NCI-H226 (cell line): ENCODE measurements at regions not wholly inside any gene's neighbourhood (a gene's known extent, or its start where the extent isn't known, plus 50 kb on each side); places are given as distances from the start of the nearest gene placed in this dataset.

ENCODE experiments used
- DNase-seq: peaks from one replicate; pipeline ENCODE4 v3.0.0-alpha.2; 2015

DNA sequence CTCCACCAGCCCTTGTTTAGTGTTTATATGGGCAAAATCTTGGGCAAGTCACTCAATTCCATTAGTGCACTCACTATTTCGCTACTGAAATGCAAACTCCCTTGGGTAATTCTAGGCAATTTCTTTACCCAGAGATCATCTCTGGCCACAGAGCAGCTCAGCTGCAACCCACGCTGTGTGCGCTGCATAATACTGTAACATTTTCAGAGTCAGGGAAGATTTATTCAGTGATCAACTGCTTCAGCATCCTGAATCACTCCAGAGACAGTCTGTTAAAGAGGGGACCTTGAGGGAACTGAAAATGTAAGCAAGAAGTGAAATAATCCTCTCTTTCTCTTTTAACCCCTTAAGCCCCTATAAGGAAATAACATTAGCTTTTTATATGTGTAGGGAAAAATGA lies 189.6 kb upstream of the FBXL4 start:
- DNase-seq: no peak

DNA sequence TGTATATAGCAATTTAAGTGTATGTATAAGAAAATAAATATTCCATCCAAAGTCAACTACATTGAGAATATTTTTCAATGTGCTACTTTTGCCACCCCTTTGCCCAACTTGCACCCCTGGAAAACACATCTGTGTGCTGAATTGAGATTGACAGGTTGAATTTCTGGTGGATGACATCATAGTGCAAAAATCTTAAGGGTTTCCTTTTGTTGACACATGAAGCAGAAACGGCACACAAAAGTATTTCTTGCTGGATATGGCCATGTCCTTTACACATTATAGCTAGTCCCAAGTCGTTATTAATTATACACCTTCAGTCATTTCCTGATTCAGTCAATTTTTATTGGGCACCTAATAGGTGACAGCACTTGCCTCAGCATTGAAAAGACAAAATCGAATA lies 188.7 kb upstream of the FBXL4 start:
- no peak for DNase-seq

DNA sequence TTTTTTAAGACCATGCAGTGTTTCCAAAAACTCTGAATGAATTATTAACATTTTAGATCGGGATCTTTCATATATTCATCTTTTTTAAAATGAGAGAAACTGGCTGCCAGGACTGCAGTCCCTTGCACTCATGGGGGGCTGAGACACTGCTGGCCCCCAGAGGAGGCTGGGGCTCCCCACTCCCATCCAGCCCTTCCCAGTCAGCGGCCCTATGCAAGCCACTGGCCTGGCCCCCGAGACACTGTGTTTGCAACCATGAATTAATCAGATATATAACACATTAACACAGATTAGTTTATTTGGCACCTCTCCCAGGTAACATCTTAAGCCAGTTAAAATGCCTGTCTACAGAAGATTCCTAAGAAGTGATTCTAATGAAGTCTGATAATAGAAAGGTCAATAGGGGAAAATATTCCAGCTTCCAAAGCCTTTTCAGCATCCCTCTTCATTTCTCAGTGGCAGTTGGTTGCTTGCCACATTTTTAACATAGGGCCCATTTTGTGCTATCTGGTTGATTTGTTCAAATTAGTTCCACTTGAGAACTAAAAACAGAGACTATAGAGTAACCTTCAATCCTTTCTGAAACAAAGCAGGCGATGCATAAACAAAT lies 184.4 kb upstream of the FBXL4 start:
- no peak for DNase-seq

DNA sequence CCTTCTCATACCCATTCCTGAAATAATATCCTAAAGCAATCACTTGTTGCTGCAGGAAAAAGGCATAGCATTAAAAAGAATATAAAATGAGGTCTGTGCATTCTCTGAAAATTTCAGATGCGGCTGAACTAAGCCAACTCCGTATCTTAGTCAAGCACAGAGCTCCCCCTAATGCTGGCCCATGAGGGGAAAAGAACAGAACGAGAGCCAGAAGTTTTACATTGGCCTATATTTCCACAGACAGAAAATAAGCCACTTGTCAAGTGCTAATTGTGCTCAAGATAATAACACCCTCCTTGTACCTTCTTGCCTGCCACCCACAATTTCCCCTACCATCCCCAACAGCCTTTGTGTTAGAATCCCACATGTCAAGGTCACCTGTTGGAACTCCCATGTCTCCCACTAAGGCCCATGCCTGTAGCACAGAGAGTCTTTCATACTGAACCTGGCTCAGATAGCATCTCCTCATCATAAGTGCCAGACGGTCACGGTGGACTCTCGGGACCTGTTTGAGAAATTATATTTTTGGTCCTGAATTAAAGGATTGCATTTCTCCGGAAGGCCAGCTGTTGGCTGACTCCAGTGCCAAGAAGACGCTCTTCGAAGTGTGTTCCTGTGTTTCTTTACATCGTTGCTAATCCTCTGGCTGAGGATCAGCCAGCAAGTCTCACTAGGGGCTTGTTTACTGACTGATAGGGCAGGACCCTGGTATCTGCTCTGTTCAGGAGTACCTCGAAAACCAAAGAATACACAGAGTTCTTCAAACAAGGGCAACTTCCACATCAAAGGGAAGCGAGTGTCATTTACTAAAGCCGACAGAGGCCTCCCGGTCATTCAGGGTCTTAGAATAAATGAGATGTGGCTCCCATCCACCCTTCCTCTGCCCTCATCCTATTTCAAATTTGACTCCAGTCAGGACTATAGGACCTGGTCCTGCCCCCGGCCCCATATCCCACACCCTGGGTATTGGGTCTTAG lies 183.4 kb upstream of the FBXL4 start:
- no peak for DNase-seq

DNA sequence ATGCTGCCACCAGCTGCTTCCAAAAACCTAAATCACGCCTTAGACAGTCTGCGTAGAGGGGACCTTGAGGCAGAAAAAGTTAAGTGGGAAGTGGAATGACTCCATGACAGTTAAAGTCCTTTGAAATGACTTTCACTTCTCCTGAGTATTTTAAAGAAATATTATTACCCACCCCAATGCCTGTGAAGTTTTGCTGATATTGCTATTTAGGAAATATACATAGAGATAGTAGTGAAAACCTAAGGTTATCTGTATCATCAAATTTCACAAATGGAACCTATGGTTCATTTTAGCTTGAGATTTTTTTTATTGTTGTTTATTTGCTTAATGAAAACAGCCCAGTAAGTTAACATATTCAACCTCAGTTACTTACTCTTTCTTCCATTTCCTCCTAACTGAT lies 182.1 kb upstream of the FBXL4 start:
- DNase-seq: no peak

DNA sequence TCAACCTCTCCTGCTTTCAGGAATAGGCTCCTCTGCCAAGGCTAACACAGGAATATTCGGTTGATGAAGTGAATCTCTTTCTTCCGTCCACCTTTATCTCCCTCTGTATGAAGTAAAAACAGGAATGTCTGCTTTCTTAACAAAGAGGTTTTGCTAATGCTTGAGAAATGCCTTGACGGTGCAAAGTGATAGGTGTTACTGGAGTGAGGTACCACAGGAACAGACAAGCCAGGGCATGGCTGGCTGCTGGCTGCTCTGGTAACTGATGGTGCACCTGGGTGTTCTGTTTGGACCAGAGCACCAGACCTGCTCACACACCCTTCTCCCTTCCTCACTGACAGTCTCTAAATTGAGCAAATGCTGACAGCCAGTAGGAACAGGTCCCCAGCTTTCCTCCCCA lies 174.0 kb upstream of the FBXL4 start:
- no peak for DNase-seq

DNA sequence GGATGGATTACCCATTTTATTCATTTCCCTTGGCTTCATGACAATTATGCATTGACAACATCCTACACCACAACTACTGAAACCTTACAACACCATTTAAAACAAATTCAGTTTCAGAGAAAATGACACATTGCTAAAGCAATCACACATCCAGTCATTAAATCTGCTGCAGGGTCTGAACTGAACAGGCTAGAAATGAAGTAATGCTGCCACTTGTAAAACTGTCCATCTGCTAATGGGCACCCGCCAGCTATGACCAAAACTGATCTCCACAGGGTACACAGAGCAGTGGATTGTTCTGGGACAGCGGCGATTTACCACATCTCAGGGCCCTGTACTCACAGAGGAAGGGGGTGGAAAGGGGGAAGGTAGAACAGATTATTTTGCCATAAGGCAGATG lies 172.9 kb upstream of the FBXL4 start:
- DNase-seq: no peak

DNA sequence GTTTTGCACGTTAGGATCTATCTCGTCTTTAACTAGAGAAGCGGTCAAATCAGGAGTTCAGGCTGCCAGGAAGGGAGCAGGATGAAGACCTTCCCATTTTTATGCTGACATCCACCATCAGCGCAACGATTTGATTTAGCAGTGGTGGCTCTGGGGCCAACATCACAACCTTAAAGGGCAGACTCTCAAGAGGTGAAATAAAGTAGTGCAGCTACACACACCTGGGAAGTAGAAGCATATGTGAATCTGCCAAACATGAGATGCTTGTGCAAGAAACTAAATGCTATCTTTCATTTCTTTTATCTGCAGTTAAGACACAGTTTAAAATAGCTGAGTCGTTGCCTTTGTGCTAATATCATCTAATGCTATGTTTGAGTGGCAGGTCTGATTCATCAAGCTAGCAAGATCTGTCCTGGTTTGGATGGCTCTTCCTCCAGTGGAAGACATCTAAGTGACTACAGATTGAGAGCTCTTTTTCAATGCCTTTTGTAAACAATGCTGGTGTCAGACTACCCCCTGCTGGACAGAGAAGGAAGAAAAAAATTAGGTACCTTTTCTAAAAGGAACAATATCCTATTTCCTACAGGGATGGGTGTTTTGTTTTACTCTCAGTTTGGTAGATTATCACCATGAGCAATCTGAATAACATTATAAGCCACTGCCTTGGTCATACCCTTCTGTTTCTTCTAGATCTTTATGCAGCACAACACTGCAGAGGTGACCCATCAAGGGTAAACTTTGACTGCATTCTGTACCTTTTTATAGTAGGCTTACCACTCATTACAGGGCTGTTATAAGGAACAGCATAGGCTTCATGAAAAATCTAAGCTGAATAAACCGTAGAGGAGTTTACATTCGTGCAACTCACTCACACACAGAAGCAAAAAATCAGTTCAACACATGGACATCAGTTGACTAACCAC lies 171.6 kb upstream of the FBXL4 start:
- peak; percentile 3 for DNase-seq

DNA sequence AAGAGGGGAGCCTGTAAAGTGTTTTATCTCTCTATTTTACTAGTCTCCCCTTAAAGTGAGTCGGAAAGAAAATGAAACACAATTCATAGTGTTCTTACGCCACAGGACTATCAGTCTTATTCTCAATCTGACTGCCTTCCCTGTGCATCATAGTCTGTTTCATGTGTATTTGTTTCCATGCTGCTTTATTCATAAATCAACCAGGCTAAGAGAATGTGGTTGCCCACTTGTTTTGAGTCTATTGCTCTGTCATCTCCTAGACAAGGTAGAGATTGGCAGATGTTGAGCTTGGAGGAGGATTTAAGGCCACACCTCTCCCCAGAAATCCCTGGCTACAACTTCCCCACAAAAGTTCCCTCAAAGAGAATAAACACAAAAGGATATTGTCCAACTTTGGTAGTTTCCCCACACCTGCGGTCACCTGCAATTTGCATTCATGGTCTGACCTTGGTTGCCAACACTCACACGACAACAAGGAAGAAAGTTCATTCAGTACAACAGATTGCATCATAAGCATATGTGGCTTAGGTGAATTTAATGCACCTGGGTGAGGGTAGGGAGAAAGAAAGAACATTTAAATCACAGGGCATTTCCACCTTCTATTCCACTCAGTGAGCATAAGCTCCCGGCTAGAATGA lies 167.1 kb upstream of the FBXL4 start:
- no peak for DNase-seq

DNA sequence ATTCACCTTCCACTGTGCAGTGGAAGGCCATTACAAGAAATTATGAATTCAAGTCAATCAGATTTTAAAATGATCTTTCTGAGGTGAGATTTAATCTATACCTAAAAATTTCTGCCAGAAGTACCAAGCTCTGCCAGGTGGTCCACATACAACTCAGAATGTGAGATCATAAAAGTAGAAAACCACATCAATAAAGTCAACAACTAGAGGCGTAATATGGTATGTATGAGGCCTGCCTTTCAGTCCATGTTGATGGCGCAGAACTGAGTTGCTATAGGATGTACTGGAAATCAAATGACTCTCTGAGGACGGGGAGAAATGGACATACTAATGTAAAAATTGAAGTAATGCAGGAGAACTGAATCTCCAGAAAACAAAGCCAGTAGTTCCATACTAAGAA lies 163.8 kb upstream of the FBXL4 start:
- DNase-seq: no peak

DNA sequence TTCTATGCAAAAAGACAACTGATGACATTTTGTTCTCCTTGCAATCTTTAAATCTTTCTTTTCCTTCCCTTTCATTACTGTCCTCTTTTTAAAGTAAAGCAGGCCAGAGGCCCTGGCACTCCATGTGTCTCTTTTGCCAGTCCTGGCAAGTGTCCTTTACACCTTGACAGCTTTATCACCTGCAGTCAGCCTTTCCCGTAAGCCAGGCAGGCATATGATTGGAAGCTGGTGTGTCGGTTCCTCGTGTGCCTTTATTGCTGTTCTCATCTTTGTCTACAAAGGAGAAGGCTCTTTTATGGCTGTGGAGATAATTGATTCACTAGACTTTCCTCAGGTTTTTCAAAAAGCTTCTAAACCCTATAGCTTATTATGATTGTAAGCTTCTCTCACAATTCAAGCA lies 162.3 kb upstream of the FBXL4 start:
- no peak for DNase-seq

DNA sequence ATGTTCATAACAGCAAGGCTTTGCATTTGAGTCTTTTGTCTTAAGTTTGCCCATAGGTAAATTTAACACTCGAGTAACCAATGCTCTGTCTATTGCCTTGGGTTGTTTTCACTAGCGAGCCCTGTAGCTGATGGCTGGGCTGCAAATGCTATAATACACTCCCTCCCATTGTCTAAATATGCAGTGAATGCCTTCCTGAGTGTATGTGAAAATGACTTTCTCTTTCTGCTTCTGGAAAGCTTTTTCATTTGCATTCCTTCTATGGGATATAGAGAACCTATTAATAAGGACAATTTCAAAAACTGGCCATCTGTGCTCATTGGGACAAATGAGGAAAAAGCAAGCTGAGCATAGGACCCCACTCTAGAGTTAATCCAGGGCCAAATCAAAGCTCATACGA lies 156.5 kb upstream of the FBXL4 start:
- DNase-seq: no peak

DNA sequence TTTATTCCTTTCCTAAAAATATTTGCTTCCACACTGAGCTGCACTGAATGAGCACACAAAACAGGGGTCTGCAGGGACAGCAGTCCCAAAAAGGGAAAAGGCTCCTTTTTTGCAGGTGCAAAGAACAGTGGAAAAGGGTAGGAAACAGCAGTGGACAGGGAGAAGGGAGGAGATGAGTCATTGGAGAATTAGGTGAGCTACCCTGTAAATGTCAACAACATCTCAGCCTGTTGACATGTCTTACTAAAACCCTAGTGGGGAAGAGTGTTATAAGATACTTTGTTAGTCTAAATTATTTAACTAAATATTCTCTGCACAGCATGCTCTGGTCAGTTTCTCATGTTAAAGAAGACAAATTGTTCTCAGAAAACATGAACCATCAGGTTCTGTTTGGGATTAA lies 151.5 kb upstream of the FBXL4 start:
- DNase-seq: no peak

DNA sequence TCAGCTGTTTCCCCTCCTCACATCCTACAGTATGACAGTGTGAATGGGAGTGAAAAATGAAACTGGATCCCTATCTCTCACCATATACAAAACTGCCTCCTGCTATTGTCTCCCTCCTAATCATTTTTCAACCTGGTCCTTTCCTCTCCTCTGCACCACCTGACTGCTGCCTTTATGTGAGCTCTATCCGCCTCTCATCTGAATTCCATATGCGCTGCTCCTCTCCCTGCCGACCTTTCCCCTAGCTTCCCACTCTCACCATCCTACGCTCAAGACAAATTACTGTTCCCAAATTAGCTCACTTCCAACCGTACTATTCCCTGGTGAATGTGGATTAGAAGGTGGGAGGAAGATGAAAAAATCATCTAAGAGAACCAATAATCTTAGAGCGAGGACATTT lies 148.4 kb upstream of the FBXL4 start:
- no peak for DNase-seq

DNA sequence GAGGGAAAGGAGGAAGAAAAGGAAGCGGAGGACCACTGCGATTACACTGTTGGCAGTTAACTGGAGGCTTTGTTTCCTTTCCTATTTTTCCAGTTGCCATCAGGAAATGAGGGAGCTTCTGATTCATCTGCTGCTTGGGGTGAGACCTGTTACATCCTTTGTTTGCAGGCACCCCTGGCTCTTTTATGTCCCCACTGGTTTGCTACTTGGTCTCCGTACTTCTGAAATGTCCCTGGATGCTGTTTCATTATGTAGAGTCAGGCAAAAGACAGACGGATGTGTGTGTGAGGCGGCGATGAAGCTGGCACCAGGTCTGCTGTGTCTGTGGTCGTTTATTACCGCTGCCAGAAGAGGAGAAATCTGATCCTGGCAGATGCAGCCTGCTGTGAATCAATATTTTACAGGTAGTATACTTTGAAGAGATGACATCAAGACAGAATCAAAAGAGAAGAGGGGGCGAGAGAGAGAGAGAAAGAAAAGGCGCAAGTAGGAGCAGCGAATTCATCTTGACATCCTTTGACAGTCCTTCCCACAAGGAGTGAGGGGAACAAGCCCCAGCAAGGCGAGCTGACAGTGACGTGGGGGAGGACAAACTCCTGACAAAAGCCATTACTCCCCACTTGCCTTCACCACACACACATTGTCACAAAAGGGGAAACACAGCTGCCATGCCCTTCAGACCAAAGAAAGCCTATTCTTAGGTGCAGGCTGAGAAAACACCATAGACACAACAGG lies 145.9 kb upstream of the FBXL4 start:
- no peak for DNase-seq

DNA sequence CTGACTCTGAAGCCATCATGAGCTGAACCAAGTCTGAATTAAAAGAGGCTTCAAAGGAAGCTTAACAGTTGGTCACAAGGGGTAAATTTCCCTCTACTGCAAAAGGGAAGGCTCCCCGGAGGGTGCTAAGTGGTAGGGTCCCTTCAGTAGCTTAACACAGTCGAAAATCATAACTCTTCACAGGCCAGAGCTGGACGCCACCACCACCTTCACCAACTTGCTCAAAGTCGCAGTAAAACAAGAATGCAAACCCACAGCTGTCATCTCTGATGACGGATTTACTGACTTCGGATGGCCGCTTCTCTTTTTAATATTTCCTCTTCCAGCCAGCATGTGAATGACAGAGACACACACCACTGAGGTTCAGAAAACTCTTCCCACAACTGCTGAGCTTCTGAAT lies 144.7 kb upstream of the FBXL4 start:
- no peak for DNase-seq

DNA sequence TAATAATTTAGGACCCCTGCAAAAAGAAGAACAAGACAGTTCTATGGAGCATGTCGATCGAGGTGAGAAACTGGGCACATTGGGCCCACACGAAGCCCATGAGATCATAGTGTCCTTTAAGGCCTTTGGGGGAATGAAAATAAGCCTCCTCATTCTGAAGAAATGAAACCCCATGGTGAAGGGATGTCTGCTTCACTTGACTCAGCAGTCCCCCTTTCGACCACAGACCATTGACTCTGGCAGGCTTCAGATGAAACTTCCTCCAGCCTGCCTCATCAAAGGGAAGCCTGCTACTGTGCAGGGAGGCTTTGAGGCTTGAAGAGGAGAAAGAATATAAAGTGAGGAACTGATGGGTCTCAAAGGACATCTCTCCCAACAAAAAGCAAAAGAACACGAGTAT lies 144.2 kb upstream of the FBXL4 start:
- DNase-seq: no peak

DNA sequence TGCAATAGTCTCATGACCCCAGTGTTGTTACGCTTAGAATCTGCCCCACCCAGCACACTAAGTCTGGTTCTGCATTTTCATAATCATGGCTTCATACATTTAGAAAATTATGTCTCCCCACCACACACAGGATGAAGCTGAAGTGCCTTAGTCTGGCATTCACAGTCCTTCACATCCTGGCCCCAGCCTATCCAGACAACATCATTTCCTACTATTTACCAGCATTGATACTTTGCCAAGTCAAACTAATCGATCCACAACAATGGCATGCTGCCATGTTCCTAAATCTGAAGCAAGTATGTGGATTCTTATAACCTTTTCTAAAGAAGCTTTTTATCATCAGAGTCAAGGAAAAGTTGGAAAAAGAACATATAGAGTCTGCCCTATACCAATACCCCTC lies 132.4 kb upstream of the FBXL4 start:
- DNase-seq: no peak

DNA sequence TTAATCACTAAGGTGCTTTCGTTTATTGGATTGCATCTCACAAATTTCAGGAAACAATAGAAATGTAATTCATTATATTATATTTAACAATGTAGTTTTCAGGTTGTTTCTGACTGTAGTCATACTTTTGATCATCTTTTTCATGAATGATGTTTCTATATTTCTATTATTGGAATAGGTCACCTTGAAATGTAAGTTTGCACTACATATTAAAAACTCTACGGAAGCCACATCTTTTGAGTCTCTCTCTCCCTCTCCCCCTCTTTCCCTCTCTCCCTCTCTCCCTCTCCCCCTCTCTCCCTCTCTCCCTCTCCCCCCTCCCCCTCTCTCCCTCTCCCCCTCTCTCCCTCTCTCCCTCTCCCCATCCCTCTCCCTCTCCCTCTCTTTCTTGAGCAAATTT lies 131.3 kb upstream of the FBXL4 start:
- no peak for DNase-seq

DNA sequence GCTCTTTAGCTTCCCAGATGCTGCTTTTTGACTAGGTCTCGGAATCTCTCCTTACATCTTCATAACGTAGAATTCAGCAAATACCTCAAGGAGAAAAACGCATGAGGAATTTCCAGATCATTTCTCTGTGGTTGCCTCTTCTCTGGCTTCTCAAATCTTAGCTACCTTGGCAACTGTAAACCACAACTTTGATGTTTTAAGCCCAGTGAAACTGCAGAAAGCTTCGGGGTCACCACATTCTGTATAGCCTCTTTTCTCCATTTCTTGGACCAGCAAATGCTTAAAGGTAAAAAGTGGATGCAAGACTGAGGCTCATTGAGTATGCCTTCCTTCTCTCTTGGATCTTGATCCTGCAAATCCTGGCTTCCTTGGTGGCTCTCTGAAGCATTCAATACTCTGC lies 125.5 kb upstream of the FBXL4 start:
- DNase-seq: no peak

DNA sequence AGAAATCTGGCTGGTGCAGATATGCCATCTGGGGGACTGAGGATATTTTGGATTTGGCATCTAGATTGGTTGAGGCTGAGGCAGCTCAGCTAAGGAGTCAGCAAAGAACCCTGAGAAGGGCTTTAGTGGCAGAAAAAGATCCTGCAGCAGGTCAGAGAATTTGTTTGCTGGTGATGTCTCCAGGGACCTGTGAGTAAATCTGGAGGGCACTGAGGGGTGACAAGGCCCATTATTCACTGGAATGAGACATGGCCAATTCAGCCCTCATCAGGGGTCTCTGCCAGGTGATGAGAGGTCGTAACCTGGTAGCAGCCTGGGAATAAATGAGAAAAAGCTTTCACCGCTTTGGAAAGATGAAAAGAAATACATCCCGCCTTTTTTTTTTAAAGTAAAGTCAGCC lies 118.3 kb upstream of the FBXL4 start:
- no peak for DNase-seq

DNA sequence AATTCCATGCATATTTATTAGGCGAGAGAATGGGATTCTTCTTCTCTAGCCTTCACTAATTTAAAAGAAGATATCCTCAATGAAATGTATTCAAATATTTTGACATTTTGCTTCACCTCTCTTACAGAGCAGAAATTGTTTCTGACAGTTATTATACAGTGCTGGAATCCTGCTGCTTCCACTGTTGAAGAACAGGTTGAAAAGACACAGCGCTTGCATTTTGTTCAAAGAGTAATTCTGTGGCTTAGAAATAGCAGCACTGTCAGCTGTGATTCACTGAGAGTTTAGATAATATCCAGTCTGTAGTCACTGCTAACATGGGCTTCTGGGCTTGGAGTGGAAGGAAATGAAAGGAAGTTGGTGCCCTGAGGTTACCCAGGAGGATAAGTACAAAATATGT lies 117.1 kb upstream of the FBXL4 start:
- DNase-seq: no peak
